NCI-H345 treated with DMSO at 0.1 percent for 48 hours (cell line): ENCODE measurements at regions not wholly inside any gene's neighbourhood (a gene's known extent, or its start where the extent isn't known, plus 50 kb on each side); places are given as distances from the start of the nearest gene placed in this dataset.

ENCODE experiments used
- DNase-seq: peaks from one replicate; lab custom pipeline; 2025; ENCODE audit not compliant: unreplicated experiment; lab: John Stamatoyannopoulos, UW

DNA sequence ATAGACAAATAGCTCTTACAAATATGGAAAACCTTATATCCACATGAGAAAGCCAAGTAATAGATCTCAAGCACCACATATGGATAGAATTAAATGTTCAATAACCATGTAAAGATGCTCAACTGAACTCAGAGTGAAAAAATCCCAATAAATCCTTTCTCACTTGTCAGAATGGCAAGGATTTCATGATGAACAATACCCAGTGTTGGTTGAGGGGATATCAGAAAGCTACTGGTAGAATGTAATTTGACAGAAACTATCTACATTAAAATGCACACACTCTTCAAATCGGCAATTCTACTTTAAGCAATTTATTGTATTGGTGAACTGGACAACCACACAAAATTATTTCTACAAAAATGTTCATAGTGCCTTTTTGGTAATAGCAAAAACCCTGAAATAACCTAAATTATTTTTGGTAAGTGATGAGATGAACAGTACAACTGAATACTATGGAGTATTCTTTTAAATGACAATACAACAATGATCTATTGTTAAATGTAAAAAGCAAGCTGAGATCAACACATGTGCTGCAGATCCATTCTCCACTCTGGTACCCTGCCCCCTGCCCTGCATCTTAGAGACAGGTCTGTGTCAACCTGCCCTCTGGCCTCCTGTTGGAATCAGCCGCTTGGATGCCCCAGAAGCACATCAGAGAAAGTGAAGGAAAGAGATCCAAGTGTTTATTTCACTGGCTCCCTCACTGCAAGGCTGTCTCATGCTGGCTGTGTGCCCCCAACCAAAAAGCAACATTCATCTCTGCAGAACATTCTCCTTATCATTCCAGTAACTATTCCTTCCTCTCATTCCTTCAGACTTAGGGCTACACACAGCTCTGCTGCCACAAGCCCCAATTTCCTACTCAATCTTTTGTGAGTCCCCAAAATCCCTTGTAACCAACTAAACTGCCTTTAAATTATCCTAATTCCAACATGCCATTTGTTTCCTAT lies 442.5 kb downstream of the LRATD1 start:
- no peak for DNase-seq

DNA sequence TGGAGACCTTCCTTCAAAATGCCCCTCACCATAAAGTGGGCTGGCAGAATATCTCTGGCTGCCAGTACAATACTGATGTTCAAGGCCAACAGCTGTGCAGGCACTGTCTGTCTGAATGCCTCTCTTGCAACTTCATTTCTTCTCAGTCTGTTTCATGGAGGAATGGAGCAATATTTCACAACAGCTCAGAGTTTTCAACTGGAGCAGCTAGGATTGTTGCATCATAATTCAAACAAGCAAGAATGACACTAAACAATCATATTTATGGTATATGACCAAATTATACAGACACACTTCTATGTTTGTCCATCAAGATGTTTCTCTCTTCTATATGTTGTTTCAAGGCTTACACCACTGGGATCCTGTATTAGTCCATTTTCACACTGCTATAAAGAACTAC lies 444.2 kb downstream of the LRATD1 start:
- no peak for DNase-seq

DNA sequence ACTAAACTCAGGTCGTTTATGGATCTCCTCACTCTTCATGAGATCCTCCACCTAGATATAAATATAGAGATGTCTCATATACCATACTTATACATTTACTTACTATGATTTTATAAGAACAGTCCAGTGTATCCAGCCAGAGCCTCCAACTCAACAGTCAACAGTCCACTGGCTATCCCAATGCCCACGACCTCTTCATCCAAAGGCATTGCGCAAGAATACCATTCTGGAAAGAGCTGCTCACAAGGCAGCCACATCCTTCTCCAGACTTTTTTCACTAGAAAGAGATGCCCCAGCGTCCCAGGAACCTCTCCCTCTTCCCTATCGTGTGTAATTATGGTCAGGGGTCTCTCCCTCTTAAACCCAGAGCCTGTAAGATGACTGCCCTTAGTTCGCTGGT lies 448.8 kb downstream of the LRATD1 start:
- DNase-seq: no peak

DNA sequence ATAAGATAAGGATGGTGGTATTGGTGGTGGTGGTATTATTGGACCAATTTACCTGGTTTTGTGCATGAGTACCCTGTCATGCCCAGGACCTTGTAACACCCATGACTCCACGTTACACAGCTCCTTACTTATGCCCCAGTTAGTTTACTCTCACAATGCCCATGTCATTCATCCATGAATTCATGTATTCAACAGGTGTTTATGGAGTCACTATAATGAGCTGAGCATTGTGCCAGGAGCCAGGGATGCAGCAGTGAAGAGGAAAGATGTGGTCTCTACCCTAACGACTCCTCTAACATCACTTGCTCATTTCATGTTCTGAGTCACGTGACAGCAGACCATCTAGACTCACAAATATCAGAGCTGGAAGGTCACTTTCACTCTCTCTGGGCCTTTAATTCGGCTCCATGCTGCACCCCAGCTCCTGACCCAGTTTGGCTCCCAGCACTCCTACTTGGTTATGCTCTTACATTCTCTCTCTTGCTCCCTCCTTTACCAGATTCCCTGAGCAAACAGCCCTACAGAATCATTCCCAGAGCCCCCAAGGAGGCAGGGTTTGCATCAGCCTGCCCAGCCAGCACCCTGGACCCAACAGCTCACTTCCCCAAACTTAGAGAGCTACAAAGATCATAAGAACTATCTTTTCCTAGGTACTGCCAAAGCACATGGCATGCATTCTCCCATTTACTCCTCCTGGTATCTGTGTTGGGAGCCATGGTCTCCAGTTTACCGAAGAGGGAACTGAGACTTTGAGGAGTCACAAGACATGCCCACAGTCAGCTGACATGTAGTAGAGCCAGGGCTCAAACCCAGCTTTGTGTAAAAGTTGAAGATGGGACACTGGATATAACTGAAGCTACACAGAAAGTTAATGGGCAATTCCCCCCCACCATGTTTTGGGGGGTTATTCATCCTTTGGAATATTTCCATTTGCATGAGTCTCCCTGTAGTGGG lies 449.9 kb downstream of the LRATD1 start:
- DNase-seq: no peak

DNA sequence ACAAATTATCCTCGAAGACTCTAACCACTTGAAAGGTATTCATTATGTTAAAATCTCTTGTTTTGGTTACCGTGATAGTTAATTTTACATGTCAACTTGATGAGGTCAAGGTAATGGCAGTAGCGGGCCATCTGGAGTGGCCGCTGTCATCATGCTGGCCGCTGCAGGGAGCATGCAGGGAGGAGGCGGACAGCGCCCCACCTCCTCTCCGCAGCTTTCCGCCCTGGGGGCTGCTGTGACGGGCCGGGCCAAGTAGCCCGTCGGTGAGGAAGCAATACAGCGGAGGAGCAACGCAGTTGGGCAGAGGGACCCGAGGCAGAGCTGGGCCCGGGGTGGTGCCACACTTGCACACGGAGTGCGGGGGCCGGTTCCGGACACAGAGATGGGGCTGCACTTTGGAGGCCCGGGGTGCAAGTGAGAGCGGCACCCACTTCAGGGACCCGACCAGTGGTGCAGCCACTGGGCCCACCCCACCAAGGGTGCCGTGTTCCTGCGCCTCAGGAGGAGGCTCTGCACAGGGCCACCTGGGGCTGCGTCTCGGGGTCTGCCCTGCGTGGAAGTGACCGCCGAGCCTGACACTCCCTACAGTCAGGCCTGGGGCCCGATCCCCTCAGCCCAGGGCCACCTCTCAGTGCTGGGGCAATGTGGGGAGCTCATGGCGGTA lies 452.4 kb downstream of the LRATD1 start:
- no peak for DNase-seq

DNA sequence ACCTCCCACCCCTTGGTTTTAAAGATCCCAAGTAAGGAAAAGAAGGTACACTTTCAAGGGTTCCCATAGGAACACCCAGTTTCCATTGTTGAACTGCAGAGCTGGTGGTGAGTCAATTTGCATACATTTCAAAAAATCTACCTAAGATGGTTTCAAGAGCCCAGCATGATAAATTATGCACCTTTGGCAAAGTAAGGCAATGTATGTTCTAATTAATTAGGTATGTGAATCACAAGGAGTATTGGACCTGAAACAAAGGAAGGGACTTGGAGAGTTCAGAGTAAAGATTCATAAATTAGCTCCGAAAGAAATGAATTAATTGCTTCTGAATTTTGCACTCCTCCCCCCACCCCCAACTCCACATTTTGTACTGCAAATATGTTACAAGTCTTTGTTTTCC lies 459.7 kb downstream of the LRATD1 start:
- DNase-seq: no peak

DNA sequence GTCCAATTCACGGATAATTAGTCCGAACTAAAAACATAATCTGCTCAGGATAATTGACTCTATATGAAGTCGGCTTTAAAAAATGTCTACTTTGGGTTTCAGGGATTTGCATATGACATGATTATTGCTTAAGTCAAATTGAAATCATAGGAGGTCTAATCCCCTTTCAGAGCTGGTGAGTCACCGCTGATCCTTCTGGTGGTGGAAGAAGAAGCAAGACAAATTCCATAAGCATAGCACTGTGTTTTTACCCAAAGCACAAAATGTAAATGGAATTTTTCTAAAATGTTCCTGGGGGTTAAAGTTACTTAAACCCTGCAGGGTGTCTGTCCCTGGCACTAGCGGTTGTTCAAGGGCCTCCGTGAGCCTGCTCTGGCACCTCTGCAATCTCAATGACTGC lies 460.2 kb downstream of the LRATD1 start:
- no peak for DNase-seq

DNA sequence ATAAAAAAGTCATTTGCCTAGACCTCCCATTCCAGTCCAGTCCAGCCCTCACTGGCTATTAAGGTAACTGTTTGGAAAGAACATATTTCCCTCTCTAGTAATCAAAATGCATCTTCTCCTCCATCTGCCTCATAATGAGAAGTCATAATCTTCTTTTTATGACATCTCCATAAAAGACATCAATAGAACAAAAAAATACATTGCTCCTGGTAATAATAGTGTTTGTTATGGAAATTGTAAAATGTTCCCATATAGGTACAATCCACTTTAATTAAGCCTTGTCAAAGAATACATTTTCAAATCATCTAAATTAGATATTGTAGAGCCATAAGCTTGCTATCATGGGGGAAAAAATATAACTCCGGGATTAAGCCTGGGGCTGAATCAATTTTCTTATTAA lies 461.6 kb downstream of the LRATD1 start:
- no peak for DNase-seq

DNA sequence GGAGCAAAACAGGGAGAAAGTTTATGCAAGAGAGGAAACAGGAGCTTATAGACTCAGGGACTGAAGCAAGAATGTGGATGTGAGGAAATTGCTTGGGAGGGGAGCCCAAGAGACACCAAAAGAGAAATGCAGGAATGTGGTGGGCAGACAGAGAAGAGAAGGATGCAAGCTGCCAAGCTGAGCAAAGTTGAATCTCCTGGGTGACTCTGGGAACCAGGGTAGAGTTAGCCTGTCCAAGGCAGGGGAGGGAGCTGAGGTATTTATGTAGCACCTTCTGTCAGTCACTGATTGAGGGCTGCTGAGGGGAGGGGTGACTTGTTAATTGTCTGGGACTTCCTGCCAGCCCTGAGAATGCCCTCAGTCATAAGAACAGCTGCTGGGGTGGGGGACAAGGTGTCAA lies 464.3 kb downstream of the NBAS start:
- DNase-seq: no peak

DNA sequence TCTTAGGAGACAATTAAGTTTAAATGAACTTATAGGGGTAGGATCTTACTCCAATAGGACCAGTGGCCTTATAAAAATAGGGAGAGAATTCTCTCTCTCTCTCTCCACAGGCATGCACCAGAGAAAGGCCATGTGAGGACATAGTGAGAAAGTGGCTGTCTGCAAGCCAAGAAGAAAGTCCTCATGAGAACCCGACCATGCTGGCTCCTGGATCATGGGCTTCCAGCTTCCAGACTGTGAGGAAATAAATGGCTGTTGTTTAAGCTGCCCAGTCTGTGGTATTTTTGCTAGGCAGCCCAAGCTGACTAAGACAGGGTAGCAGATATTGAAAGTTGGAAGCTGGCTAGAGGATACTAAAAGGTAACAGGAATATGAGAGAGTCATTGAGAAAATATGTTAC lies 454.0 kb downstream of the NBAS start:
- DNase-seq: no peak

DNA sequence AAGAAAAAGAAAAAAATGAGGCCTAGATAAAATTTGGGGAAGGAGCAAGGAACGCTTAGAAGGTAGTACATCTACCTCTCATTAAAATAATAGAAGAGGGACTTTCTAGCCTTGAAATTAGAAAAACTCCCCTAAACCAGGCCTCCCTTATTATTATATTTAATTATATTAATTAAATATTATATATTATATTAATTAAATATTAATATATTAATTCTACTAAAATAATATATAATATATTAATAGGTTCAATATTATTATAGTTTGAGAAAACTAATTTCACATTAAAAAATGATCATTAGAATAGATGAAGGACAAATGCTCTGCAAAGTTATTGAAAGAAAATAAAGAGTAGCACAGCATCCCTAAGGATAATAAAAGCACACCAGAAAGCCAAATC lies 449.4 kb downstream of the NBAS start:
- DNase-seq: no peak

DNA sequence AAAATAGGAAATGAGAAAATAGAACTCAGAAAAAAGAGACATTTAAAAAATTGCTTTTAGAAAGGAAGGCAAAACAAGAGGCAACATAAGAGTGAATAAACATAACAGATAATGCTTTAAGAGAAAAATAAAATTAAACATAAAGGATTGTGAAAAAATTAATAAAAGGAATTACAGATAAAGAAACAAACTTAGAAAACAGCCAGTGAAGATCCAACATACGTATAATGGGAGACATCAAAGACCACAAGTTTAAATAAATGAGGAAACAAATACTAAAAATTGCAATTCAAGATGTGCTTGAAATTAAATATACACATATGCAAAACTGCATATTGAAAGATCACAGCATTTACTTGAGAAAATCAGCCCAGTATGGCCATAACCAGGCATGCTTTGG lies 448.9 kb downstream of the NBAS start:
- DNase-seq: no peak

DNA sequence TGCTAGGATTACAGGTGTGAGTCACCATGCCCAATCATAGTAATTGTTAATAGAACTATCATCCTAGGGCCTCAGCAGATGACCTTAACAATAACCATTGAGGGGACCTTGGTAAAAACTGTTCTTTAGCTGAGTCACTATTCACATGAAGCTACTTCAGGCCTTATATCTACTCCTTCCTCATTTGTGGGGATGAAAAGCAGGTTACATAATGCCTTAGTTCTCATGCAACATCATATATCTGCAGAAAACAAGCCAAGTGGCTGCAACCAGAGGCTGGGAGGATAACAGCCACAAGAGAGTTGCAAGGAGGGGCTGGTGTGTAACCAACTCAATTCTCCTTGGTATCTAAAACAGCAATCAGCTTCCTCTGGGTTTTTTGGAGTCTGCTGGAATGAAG lies 445.4 kb downstream of the NBAS start:
- DNase-seq: no peak

DNA sequence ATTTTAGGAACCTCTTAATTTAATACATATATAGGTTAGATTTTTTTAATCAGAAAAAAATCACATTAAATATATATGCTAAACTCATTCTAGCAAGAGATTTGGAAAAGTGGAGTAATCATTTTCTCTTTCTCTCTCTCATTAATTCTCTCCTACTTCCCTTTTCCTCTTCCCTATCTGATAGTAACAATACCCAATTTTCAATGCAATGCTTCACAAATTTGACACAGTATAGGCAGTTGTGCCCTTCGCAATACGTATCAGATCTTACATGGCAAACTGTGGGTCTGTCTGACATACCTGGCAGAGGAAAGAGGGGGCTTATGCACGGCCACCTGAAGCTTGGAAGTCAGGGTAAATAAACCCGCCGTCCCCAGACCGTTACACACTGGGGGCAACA lies 444.3 kb downstream of the NBAS start:
- DNase-seq: no peak
